RWPE2 (cell line): ENCODE measurements at regions not wholly inside any gene's neighbourhood (a gene's known extent, or its start where the extent isn't known, plus 50 kb on each side); places are given as distances from the start of the nearest gene placed in this dataset.

Source experiments
- ATAC-seq: fragments of 200-7000 bp; cut with Tn5 transposase; 3 replicates; pipeline ENCODE4 v1.9.1; 2021; ENCODE audit warnings: low read depth
- DNase-seq: peaks from one replicate; pipeline ENCODE4 v3.0.0-alpha.2; 2020; ENCODE audit warnings: low spot score
- H3K27ac ChIP-seq: fragments of 450-650 bp; 2 replicates; pipeline ENCODE4 v1.5.1; 2017; ENCODE audit warnings: mild to moderate bottlenecking; ENCODE audit not compliant: poor library complexity, severe bottlenecking
- H3K27me3 ChIP-seq: fragments of 250-450 bp; sonication (Bioruptor Pico); 2 replicates; pipeline ENCODE4 v1.5.1; 2021; ENCODE audit warnings: mild to moderate bottlenecking, moderate library complexity; ENCODE audit not compliant: insufficient read depth, poor library complexity, severe bottlenecking
- H3K36me3 ChIP-seq: fragments of 250-450 bp; sonication (Bioruptor Pico); 2 replicates; pipeline ENCODE4 v1.5.1; 2020; ENCODE audit warnings: low read depth, mild to moderate bottlenecking, moderate library complexity
- H3K4me1 ChIP-seq: fragments of 250-450 bp; sonication (Bioruptor Pico); 2 replicates; pipeline ENCODE4 v1.5.1; 2021; ENCODE audit warnings: mild to moderate bottlenecking, moderate library complexity; ENCODE audit not compliant: insufficient read depth, poor library complexity, severe bottlenecking
- H3K4me3 ChIP-seq: fragments of 250-450 bp; sonication (Bioruptor Pico); 2 replicates; pipeline ENCODE4 v1.5.1; 2021; ENCODE audit warnings: mild to moderate bottlenecking, moderate library complexity; ENCODE audit not compliant: severe bottlenecking
- H3K9me3 ChIP-seq: fragments of 250-450 bp; sonication (Bioruptor Pico); 2 replicates; pipeline ENCODE4 v1.5.1; 2021; ENCODE audit warnings: mild to moderate bottlenecking, moderate library complexity; ENCODE audit not compliant: severe bottlenecking
- TF ChIP-seq, protein P1 (sequence below): fragments of 450-650 bp; IDR thresholded peaks from one replicate; pipeline ENCODE4 v1.5.1; 2017; ENCODE audit warnings: mild to moderate bottlenecking, moderate library complexity; ENCODE audit not compliant: poor library complexity, severe bottlenecking

DNA sequence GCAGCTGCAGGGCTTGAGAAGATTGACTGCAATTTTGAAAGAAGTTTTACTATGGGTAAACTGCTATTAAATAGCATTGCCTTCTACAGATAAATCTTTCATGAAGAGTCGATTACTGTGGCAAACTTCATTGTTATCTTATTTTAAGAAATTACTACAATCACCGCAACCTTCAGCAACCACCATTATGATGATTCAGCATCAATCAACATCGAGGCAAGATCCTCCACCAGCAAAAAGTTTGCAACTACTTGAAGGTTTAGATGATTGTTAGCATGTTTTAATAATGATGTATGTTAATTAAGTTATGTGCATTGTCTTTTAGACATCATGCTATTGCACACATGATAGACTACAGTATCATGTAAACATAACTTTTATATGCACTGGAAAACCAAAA is 1511.0 kb downstream of the FSTL5 start:
- Histone ChIP-seq H3K9me3 (no peaks in the 10 kb centered on the region), H3K4me1 (no peaks in the 10 kb centered on the region)

GRCh38 chr4:160675550-160675949 is 1488.2 kb downstream of the FSTL5 start:
- no peaks in the 10 kb centered on the region for H3K4me1 ChIP-seq
- TF ChIP-seq, protein P1, sequence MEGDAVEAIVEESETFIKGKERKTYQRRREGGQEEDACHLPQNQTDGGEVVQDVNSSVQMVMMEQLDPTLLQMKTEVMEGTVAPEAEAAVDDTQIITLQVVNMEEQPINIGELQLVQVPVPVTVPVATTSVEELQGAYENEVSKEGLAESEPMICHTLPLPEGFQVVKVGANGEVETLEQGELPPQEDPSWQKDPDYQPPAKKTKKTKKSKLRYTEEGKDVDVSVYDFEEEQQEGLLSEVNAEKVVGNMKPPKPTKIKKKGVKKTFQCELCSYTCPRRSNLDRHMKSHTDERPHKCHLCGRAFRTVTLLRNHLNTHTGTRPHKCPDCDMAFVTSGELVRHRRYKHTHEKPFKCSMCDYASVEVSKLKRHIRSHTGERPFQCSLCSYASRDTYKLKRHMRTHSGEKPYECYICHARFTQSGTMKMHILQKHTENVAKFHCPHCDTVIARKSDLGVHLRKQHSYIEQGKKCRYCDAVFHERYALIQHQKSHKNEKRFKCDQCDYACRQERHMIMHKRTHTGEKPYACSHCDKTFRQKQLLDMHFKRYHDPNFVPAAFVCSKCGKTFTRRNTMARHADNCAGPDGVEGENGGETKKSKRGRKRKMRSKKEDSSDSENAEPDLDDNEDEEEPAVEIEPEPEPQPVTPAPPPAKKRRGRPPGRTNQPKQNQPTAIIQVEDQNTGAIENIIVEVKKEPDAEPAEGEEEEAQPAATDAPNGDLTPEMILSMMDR = no peak
- H3K27me3 ChIP-seq = no peaks in the 10 kb centered on the region
- no peak overlapping the region for H3K4me3 ChIP-seq
- ATAC-seq = no peak
- no peaks in the 10 kb centered on the region for H3K36me3 ChIP-seq
- H3K9me3 ChIP-seq = no peaks in the 10 kb centered on the region
- no peak for DNase-seq
- no peak overlapping the region for H3K27ac ChIP-seq

More for the DNA sequence above, 1511.0 kb downstream of the FSTL5 start:
- DNase-seq (no peak), ATAC-seq (no peak)
- Histone ChIP-seq H3K4me3 (no peak overlapping the region), H3K27ac (no peak overlapping the region), H3K27me3 (no peaks in the 10 kb centered on the region), H3K36me3 (no peaks in the 10 kb centered on the region)
- TF ChIP-seq, protein P1 = no peak

DNA sequence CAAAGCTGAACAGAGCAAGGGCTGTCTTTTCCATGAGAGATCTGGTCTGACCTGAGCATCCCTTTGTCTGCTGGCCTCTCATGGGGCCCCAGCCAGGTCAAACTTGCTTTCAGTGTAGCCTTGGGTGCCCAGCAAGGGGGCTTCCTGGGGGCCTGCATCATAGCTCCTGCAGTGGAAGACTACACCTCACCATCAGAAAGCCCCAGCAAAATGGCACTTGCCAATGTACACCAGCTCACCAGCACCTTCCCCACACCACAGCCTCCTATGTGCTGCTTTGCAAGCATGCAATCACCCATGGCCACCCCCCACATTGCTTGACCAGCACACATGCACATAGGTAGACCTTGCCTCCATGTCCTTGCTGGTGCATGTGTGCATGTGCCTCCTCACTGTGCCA is 1478.1 kb downstream of the FSTL5 start:
- Histone ChIP-seq H3K36me3 (no peaks in the 10 kb centered on the region), H3K27me3 (no peaks in the 10 kb centered on the region), H3K9me3 (no peaks in the 10 kb centered on the region), H3K4me1 (no peaks in the 10 kb centered on the region), H3K4me3 (no peak overlapping the region), H3K27ac (no peak overlapping the region)
- DNase-seq (no peak), ATAC-seq (no peak)
- TF ChIP-seq, protein P1 = no peak

DNA sequence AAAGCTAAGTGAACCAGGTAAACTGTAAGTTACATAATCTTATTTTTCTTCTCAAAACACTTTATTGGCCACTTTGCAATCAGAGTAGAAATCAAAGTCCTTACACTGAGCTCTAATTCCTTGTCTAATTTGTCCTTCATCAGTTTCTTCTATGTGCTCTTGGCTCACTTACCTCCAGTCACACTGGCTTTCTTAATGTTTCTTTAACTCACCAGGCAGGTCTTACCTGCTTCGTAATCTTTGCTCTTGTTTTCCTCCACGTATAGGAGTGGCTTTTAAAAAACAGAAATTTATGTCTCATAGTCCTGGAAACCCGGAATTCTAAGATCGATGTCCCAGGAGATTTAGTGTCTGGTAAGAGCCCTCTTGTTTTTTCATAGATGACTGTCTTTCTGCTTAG is 1462.1 kb downstream of the FSTL5 start:
- Histone ChIP-seq H3K9me3 (no peaks in the 10 kb centered on the region), H3K36me3 (no peaks in the 10 kb centered on the region), H3K4me3 (no peak overlapping the region), H3K27me3 (no peaks in the 10 kb centered on the region), H3K4me1 (no peaks in the 10 kb centered on the region), H3K27ac (no peak overlapping the region)
- TF ChIP-seq, protein P1 = no peak
- no peak for DNase-seq
- ATAC-seq = no peak

DNA sequence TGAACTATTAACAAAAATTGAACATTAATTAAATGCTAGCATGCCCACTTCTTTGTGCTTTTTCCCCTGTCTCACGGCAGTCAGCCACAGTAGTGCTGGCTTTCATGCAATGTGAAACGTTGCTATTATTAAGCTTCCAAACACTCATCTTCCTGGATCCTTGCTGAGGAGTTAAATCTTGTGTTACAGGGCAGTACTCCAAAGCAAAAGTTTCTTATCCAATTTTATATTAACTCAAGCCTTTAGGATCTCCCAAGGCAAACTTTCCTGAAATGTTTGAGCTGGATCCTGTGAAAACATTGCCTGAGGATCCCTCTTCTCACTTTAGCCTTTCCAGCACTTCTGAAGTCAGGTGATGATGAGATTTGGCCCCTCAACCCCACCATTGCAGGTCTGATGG is 1454.8 kb downstream of the FSTL5 start:
- Histone ChIP-seq H3K36me3 (no peaks in the 10 kb centered on the region), H3K27ac (no peak overlapping the region), H3K9me3 (no peaks in the 10 kb centered on the region), H3K27me3 (no peaks in the 10 kb centered on the region), H3K4me3 (no peak overlapping the region), H3K4me1 (no peaks in the 10 kb centered on the region)
- DNase-seq (no peak), ATAC-seq (no peak)
- TF ChIP-seq, protein P1 = no peak
